NCI-H82 treated with DMSO at 0.1 percent for 48 hours (cell line): ENCODE measurements at regions not wholly inside any gene's neighbourhood (a gene's known extent, or its start where the extent isn't known, plus 50 kb on each side); places are given as distances from the start of the nearest gene placed in this dataset.

Experiments used
- DNase-seq: peaks from one replicate; lab custom pipeline; 2025; ENCODE audit not compliant: unreplicated experiment; lab: John Stamatoyannopoulos, UW

DNA sequence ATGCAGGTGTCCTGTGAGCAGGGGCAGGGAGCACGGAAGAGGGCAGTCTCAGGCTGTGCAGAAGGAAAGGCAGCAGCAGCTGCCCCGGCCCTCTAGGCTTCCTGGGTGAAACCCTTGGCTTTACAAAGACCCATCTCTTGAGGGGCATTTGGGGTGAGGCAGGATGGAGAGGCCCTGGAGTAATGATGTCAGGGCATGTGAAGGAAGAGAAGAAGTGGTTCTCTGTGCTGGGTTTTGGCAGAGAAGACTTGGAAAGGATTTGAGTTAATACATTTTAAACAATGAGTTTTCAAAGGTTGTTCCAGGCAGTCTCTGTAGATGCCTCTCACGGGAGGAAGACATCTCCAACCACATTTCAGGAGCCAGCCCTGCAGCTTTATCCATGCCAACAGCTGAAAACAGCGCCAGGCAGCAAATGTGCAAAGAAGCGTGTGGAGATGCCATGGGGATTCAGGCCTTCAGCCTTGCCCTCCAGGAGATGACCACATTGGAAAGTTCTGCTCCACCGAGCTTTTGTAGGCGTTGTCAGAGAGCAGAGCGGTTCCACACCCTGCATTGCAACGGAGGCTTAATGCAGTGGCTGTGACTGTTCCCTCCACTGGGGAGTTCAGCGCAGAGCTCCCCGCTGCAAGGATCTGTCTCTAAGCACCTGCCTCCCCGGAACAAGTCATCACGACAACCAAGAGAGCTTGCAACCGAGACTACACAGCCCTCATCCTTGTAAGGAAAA lies 322.8 kb downstream of the UQCRFS1 start:
- no peak for DNase-seq

DNA sequence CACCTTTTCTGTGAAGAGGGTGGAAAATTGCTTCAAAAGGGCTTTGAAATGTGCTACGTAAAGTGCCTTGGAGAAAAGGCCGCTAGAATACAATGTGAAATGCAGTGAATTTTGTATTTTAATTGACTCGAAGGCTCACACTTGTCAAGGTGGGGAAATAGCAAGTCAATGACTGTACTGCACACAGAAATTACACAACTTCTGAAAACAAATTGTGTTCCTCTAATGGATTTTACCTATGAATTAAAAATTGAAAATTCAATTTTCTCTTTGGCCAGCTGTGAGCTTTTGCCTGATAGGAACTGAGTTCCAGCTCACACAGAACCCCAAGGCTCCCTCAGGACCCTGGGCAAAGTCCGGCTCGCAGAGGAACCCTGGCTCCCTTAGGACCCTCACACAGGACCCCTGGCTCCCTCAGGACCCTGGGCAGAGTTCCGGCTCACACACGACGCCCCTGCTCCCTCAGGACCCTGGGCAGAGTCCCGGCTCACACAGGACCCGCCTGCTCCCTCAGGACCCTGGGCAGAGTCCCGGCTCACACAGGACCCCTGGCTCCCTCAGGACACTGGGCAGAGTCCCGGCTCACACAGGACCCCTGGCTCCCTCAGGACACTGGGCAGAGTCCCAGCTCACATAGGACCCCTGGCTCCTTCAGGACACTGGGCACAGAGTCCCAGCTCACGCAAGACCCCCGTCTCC lies 324.9 kb downstream of the UQCRFS1 start:
- DNase-seq, result no peak

DNA sequence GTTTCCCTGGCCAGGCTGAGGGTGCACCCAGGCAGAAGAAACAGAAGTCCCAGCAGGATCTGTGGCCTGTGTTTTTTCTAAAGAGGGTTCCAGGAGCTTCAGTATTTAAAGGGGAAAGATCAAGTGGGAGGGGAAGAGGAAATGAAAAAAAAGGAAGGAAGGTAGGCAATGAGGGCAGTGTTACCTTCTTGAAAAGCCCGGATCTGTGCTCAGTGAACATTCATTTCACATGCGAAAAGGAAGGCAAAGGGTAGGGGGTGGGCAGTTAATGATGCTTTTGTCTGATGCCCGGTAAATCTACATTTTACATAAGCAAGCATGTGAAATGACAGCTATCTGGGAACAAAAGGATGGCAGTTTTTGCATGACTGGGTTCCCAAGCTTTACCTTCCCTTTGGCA lies 326.2 kb downstream of the UQCRFS1 start:
- no peak for DNase-seq

DNA sequence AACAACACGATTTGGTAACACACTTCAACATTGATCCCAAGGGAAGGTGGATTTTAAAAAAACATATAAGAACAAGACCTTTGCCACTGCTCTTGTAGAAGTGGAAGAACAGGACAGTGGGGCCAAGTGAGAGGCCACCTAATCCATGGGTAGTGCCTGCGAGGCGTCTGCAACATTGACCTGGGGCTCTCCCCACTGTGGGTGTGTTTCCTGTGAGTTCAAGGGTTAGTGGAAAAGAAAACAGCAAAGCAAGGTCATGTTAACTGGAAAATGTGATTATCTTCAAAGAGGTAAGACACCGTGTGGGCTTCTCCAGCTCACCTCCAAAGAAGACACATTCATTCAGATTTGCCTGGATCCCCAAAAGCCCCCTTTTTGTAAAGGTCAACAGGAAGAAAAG lies 327.0 kb downstream of the UQCRFS1 start:
- DNase-seq, result no peak

DNA sequence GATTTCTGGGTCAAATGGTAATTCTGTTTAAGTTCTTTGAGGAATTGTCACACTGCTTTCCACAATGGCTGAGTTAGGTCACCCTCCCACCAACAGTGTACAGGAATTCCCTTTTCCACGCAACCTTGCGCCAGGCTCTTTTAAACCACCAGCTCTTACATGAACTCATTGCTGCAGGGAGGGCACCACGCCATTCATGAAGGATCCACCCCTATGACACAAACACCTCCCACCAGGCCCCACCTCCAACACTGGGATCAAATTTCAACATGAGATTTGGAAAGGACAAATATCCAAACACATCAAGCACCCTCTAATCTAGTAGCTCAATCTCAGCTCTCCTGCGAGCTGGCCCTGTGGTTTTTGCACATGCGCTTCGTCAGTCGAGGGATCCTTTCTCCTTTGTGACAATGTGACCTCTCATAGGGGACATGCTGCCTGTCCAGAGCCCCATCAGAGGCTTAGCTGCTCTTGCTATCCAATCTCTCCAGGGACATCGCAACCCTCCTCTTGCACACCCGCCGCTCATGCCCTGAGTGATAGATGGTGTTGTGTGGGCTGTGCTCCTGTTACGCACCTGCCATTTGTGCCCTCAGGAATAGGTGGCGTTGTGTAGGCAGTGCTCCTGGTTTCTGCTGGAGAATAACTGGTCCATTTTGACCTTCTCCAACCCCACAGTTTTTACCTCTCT lies 328.0 kb downstream of the UQCRFS1 start:
- DNase-seq, result no peak

DNA sequence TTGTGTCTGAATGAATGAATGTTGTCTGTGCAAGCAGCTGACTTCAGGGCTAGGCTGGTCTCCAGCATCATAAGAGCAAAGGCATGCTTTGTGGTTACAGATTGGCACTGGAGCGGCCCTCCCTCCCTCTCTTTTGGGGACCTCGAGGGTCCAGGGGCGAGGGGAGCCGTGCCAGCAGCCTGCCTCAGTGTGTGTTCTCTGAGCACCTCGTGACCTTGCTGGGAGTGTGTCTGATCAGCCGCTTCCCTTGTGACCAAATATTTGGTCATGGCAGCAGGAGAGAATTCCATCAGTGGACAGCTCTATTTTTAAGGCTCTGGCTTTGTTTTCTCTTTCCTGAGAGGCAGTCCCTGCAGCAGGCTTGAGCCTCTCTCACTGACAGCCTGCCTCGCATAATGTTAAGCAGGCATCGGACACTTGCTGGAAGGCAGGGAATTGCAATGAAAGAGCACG lies 329.7 kb downstream of the UQCRFS1 start:
- no peak for DNase-seq

DNA sequence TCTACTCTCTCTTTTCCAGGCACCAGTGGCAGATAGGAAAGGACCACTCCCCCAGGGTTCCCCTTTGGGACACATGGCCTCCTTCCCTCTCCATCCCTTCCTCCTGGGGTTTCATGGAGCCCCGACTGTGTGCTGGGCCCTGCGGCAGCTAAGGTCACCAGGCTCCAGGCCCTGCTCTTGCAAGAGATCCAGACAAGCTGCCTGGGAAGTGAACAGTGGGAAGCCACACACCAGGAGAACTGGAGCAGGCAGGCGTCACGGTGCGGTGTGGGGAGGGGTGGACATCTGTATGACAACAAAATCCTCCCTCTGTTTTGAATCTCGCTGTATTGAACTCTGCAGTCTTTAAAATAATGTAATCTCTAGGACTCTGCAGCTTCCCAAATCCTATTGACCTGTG lies 330.1 kb downstream of the UQCRFS1 start:
- no peak for DNase-seq

DNA sequence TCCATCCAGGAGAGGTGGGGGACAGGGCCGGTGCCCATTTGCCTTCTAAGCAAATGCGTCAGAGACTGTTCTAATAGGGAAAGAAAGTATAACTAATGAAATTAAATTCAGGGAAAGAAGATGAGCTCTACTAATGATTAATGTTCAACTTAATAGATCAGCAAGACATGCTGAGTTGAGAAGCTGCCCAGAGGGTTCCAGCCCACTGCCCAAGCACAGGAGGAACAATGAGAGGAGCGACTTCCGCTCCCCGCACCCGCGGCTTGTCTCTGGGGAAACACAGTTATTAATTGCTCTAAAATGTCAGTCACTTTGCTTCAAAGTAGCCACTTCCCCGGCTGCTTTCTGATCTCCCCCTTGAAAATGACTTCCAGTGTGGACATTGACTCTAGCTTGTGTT lies 331.3 kb downstream of the UQCRFS1 start:
- DNase-seq, result peak; percentile 3

DNA sequence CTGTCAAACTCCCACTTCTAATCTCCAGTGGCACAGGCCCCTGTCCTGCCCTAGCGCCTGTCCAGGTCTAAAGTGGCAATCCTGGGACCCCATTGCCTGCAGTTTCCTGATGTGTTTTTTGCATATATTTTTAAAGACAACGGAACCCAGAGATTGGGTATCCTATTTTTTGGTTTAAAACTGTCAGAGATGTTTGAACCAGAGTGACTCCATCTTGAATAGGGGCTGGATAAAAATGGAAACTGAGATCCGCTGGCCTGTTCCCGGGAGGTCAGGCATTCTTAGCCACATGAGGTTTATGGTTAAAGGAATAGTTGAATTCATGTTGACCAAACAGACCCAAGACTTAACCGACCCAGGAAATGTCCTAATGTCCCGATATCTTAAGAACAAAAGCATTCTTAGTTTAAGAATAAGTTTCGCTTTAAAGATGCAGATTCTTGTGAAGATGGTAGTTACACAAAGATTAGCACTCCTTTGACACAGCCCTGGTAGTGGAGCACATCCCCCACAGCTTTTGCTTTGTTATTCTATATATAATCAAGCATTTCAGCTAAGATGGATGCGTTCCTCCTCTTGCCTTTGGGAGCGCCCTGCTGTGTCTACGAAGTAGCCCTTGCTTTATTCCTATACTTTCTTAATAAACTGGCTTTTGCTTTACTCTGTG lies 332.1 kb downstream of the UQCRFS1 start:
- no peak for DNase-seq

DNA sequence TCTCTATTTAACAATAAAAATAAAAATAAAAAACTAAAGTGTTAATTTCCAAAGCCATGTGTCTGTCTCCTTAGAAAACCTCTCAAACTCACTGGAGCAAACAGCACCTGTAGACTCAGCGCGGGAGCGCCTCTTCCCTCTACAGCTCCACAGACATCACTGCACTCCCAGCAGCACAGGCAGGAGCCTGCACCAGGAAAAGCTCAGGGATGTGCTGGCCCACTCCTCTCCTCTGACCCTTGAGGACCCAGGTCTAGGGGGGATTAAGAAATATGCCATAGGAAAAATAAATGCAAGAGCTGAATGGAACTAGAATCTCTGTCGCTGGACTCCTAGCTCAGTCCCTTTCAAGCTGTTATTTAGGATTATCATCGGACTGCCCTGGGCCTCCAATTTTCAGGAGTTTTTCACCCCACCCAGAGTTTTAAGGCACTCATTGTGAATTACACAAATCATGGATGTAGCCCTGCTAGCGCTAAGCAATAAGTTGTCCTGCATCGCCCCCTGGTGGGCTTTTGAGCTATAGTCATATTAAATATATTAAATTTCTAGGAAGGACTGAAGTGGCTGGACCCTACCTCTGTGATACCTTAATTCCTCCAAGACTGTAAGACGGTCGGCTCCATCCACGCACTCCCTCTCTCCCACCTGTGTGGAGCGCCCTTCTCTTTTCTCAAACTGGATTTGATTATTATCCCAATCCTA lies 333.9 kb downstream of the UQCRFS1 start:
- DNase-seq, result peak; percentile 34

DNA sequence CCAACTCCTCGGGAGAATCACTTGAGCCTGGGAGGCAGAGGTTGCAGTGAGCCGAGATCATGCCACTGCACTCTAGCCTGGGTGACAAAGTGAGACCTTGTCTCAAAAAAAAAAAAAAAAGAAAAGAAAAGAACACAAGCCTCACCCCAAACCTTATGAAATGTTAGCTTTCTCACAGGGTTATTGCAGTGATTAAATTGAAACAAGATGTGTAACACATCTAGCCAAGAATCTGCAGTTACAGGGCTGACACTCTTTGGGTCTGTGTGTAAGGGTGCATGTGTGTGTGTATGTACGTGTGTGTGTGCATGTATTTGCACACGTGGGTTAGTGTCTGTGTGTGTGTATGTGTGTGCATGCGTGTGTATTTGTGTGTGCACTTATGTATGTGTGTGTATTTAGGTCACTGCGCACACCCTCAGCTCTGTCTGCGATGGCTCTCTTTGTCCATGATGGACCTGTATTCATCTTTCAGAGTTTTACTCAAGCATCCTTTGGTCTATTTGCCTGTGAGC lies 336.3 kb downstream of the UQCRFS1 start:
- no peak for DNase-seq

DNA sequence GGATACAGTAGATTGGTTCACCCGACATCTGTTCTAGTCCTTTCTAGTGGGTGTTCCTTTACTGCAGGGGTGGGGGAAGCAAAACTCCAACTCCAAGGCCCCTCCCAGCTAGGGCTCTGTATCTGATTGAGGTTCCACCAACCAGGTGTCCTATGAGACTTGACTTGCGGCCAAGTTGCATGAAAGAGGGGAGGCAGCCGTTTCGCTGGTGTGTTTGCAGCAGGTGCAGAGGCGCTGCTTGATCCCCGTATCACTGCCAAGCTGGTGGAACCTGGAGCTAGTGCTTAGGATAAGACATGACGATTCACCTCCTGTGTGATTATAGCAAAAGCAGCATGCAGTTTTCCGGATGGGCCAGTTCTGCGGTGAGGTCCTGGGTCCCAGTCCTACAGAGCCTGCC lies 338.2 kb downstream of the UQCRFS1 start:
- no peak for DNase-seq

DNA sequence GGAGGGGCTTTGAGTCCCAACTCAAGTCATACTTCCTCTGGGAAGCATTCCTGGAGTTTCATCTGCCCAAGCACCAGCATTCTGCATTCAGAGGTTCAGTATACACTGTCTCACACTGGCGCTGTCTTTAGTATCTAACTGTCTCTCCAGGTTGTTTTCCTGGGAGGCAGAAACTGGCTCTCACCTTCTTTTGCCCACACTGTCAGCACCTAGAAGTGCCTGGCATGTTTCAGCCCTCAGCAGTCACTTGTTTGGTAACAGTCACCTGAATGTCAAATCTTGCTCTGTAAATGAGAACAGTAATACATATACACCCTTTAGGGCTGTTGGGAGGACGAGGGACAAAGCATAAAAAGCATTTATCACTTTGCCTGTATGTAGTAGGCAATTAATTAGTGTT lies 339.6 kb downstream of the UQCRFS1 start:
- DNase-seq, result no peak

DNA sequence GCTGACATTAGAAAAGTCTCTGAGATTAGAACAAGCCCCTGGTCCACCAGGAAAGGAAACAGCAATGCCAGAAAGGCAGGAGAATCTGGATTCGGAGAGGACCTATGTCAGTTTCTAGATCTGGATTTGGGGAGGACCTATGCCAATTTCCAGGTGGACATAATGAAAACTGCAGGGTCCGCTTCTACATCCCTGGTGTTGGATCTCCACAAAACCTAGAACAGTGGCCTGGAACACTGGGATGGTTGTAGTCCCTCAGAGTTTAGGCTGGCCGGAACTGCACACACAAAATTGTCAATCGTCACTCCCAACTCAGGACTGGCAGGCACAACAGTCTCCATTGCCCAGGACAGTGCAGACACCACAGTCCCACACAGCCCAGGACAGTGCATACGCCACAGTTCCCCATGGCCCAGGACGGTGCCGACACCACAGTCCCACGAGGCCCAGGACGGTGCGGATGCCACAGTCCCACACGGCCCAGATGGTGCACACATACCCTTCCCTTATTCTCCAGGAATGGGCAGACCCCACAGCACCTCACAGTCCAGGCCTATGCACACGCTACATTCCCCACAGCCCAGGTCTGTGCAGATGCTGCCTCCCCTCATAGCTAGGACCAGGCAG lies 341.7 kb downstream of the UQCRFS1 start:
- no peak for DNase-seq

DNA sequence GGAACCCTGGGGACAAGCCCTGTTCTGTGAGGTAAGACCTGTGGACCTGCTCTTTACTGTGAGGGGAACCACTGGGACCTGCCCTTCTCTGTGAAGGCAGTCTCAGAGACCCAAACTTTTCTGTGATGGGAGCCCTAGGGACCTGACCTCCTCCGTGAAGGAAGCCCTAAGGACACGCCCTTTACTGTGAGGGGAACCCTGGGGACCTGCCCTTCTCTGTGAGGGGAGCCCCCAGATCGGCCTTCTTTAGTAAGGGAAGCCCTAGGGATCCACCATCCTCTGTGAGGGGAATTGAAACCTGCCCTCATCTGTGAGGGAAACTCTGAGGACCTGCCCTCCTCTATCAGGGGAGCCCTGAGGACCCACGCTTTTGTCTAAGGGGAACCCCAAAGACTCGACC lies 343.5 kb downstream of the UQCRFS1 start:
- no peak for DNase-seq

DNA sequence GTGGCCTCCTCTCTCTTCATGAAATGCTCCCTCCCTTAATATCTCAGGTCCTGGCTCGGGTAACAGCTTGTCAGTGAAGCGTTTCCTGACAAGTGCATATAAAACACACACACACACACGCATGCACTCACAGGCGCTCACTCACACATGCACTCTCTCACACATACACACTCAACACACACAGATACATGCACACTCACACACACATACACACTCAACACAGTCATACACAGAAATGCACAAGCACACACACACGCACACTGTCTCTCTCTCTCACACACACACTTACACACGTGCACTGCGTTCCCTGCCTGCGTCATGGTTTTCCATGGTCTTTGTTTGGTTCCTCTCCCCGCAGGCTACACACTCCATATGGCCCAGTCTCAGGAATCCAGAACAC lies 344.1 kb downstream of the UQCRFS1 start:
- DNase-seq, result no peak

DNA sequence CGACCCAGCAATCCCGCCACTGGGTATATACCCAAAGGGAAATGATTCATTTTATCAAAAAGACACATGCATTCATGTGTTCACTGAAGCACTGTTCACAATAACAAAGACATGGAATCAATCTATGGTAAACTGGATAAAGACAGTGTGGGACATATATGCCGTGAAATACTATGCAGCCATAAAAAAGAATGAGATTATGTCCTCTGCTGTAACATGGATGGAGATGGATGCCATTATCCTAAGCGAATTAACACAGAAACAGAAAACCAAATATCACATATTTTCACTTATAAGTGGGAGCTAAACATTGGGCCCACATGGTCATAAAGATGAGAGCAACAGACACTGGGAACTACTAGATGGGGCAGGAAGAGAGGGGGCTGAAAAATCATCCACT lies 345.0 kb downstream of the UQCRFS1 start:
- DNase-seq, result no peak

DNA sequence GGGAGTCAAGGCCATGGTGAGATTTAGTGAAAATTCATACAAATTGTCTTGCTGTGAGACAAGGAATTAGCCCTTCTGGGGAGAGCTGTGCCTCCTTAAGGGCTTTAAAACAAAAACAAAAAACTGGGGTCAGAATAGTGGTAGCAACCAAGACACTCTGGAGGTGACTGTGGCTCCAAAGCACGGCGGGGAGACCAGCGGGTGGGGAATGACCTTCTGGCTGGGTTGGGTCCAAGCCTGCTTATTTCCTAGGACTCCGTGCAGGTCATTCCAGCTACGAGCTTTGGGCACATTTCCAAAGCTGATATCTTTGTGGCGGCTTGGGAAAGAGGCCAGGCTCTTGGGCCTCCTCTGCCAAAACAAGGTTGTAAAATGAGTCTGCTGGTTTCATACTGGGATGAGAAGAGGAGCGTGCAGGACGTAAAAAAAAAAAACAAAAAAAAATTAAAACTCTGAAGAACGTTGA lies 348.3 kb downstream of the UQCRFS1 start:
- no peak for DNase-seq

DNA sequence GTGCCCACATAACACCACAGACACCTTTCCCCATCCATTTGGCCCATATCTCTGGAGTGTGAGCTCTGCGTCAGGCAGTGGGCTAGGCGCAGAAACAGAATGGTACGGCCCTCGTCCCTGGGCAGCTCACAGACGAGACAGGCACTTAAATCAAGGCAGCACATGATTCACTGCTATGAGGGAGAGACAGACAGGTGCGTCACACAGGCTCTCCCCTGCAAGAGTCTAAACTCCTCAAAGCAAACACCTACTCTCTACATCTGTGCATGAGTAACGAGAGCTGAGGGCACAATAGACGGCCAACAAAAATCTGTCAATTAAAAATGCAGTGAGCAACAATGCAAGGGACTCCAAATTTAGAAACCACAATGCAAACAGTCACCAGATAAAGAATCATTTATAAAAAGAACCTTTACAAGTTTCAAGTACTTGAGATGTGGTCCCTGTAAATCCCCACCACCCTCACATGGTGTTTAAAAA lies 348.9 kb downstream of the UQCRFS1 start:
- DNase-seq, result no peak

DNA sequence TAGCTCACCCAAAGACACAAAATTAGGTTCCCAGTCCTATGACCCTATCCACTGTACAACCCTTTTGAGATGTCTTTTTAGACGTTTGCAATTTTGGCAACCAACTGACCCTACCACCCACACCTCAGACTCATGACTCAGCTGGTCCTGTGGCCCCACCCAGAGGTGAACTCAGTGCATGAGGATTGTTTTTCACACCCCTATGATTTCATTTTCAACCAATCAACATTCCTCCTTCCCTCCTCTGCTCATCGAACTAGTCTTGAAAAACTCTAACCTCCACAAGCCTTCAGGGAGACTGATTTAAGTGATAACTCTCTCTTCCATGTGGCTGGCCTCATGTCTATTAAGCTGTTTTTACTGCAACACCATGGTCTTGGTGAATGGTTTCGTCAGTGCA lies 350.7 kb downstream of the UQCRFS1 start:
- no peak for DNase-seq
